C4-2B (cell line): ENCODE measurements at regions not wholly inside any gene's neighbourhood (a gene's known extent, or its start where the extent isn't known, plus 50 kb on each side); places are given as distances from the start of the nearest gene placed in this dataset.

Source experiments
- H3K27ac ChIP-seq: fragments of 450-650 bp; 2 replicates; pipeline ENCODE4 v1.5.1; 2017
- ZFX ChIP-seq: fragments of 450-650 bp; IDR thresholded peaks from 2 replicates; pipeline ENCODE4 v1.6.1; 2017
- TF ChIP-seq, protein P1 (sequence below): fragments of 450-650 bp; conservative IDR thresholded peaks from 2 replicates; pipeline ENCODE4 v1.5.1; 2017; ENCODE audit warnings: mild to moderate bottlenecking

DNA sequence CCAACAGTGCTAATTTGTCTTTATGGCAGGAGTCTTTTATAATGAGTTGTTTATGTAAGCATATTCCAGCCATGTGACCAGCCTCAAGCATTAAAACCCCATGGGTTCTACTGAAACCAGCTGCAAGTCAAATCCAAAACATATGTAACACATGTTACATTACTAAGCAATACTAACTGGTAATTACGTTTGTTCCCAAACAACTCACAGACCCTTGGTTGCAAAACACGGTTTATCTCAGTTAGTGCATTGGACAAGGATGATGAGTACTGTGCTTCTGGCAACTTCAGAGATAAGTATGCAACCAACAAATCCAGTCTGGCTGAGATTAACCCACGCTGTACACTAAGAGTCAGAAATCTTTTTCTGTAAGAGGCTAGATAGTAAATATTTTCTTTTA lies 110.1 kb upstream of the FAR2 start:
- no peak for TF ChIP-seq ZFX
- TF ChIP-seq, protein P1, sequence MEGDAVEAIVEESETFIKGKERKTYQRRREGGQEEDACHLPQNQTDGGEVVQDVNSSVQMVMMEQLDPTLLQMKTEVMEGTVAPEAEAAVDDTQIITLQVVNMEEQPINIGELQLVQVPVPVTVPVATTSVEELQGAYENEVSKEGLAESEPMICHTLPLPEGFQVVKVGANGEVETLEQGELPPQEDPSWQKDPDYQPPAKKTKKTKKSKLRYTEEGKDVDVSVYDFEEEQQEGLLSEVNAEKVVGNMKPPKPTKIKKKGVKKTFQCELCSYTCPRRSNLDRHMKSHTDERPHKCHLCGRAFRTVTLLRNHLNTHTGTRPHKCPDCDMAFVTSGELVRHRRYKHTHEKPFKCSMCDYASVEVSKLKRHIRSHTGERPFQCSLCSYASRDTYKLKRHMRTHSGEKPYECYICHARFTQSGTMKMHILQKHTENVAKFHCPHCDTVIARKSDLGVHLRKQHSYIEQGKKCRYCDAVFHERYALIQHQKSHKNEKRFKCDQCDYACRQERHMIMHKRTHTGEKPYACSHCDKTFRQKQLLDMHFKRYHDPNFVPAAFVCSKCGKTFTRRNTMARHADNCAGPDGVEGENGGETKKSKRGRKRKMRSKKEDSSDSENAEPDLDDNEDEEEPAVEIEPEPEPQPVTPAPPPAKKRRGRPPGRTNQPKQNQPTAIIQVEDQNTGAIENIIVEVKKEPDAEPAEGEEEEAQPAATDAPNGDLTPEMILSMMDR, result no peak
- H3K27ac ChIP-seq, result no peak overlapping the region

DNA sequence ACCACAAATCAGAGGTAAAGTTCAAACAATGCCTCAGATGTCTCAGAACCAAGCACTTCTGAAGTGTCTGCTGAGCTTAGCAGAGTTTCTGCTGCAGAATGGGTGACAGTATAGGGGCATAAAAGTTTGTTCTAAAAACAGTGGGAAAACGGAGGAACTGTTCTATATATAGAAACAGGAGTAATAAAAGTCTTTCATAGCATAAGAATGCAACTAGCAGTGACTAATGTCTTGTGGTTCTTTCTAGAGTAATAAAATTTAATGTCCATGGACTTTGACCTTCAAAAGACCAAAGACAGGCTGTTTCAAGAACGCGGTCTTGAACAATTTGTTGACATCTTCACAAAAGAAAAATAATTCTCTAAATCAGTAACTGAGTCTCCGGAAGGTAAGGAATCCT lies 107.5 kb upstream of the FAR2 start:
- no peak for TF ChIP-seq ZFX
- TF ChIP-seq, protein P1, result no peak

DNA sequence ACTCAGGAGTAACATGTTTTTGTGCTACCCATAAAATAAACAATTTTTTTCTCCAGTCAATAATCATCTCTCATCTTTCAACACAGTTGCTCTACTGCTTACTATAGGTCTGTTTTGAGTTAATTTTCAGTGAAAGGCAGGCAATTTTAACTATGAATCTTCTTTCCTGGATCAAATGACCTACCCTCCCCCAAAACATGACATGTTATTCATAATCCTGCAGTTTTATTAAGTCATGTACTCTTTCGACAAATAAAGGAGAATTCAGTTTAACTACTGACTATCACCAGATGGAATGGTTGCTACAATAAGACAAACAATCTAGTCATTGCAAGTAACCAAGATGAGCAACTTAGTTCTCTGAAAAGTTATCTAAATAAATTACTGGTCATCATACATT lies 106.0 kb upstream of the FAR2 start:
- no peak overlapping the region for H3K27ac ChIP-seq
- TF ChIP-seq, protein P1, result no peak
- TF ChIP-seq ZFX, result no peak

More for the DNA sequence above, 107.5 kb upstream of the FAR2 start:
- H3K27ac ChIP-seq, result no peak overlapping the region

DNA sequence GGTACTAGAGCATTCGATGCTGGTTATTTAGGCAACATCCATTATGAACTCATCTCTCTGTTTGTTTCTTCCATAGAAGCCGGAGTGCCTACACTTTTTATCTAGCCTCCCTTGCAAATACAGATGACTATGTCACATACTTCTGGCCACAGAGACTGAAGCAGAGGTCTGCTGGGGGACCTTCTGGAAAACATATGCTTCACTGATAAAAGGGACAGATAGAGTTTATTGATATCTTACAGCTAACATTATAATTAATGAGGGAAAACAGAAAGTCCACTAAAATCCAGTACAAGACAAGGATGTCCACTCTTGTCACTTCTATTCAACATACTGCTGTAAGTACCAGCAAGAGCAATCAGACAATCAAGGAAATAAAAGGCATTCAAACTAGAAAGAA lies 104.3 kb upstream of the FAR2 start:
- TF ChIP-seq, protein P1, result no peak
- no peak for TF ChIP-seq ZFX
- no peak overlapping the region for H3K27ac ChIP-seq

DNA sequence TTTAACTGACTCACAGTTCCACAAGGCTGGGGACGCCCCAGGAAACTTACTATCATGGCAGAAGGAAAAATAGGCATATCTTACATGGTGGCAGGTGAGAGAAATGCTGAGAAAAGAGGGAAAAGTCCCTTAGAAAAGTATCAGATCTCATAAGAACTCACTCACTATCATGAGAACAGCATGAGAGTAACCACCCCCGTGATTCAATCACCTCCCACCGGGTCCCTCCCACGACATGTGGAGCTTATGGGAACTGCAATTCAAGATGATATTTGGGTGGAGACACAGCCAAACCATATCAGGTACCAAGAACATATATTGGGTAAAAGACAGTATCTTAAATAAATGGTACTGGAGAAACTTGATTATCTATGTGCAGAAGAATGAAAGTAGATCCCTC lies 100.3 kb upstream of the FAR2 start:
- no peak overlapping the region for H3K27ac ChIP-seq
- TF ChIP-seq ZFX, result no peak
- TF ChIP-seq, protein P1, result no peak

DNA sequence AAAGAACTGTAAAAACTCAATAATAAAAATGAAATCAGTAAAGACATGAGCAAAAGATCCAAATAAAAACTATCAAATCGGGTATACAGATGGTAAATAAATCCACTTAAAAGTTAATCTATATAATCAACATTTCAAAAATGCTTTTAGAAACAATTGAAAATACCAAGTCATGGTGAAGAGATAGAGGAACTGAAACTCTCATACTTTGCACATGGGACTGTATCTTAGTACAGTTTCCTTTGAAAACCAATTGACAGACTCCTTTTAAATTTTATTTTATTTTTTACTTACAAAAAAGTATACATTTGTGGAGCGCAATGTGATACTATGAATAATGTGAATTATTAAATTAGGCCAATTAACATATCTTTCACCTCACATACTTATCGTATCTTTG lies 98.6 kb upstream of the FAR2 start:
- no peak overlapping the region for H3K27ac ChIP-seq
- no peak for TF ChIP-seq ZFX
- TF ChIP-seq, protein P1, result no peak

DNA sequence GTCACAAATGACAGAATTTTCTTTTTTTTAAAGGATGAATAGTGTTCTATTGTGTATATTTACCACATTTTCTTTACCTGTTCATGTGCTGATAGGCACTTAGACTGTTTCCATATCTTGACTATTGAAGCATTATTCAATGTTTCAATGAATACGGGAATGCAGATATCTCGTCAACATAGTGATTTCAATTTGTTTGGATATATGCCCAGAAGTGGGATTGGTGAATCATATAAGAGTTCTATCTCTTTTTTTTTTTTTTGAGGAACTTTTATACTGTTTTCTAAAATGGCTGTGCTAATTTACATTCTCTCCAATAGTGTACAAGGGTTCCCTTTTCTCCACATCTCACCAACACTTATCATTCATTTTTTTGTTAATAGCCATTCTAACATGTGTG lies 97.9 kb upstream of the FAR2 start:
- H3K27ac ChIP-seq, result no peak overlapping the region
- TF ChIP-seq, protein P1, result no peak

DNA sequence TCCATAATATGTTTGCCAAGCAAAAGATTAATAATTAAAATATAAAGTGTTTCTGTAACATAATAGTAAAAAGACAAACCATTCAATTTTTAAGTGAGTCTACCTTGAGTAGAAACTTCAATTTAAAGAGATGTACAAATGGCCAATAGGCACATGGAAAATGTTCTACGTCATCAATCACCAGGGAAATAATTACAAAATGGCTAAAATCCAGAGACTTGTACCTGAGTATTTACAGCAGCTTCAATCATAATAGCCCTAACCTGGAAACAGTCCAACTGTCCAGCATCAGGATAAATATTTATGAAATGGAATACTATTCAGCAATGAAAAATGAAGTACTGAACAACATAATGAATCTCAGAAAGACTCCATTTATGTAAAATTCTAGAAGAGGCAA lies 95.5 kb upstream of the FAR2 start:
- no peak overlapping the region for H3K27ac ChIP-seq
- TF ChIP-seq, protein P1, result no peak
- no peak for TF ChIP-seq ZFX
